ENCODE measurements at regions not wholly inside any gene's neighbourhood (a gene's known extent, or its start where the extent isn't known, plus 50 kb on each side); places are given as distances from the start of the nearest gene placed in this dataset.

GRCh38 chr3:163935411-163935810 lies 1142.9 kb downstream of the SI start:
- TF ChIP-seq CTCF (IDR thresholded peaks at IDR 0.05) (no peak), POLR2AphosphoS5 (IDR thresholded peaks at IDR 0.05) (no peak), POLR2A (IDR thresholded peaks at IDR 0.05; ENCODE audit: low read depth) (no peak)
